ENCODE measurements at regions not wholly inside any gene's neighbourhood (a gene's known extent, or its start where the extent isn't known, plus 50 kb on each side); places are given as distances from the start of the nearest gene placed in this dataset.

DNA sequence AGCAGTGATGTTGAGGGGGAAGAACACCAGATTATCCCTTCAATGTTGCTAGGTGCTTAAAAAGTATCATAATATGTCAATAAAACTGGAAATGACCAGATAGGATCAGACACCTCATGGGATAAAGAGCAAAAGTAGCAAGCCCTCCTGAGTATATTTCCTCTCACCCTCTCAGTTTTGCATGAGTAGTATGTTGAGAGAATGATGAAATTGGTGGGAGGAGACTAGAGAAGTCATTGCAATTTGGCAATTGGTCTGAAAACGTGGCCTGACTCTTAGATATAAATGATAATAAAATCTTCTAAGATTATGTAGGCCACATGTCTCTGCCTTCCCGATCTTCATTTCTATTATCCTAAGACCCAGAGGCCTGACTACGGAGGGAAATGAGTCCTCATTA, 151.2 kb upstream of the ARRDC3 start:
- intact Hi-C loops (cut with DNase I), result no loop called here
- 80 to 81% methylated on average over 3 of the region's 3 CpGs for WGBS, 2 donors

GRCh38 chr5:91532779-91533178, 149.7 kb upstream of the ARRDC3 start:
- no peaks in the 10 kb centered on the region for H3K36me3 ChIP-seq
- intact Hi-C loops (cut with DNase I), result no loop called here
- no peak for DNase-seq
- no peaks in the 10 kb centered on the region for H3K9me3 ChIP-seq
- no peak overlapping the region for H3K27ac ChIP-seq
- H3K4me1 ChIP-seq, result no peaks in the 10 kb centered on the region
- no peaks in the 10 kb centered on the region for H3K27me3 ChIP-seq
- 89 to 94% methylated on average over 1 of the region's 1 CpG for WGBS, 2 donors
- ATAC-seq, result no peak
- no peak overlapping the region for H3K4me3 ChIP-seq
- TF ChIP-seq CTCF (IDR thresholded peaks at IDR 0.05), result no peak

More for the DNA sequence above, 151.2 kb upstream of the ARRDC3 start:
- ATAC-seq (no peak), DNase-seq (no peak)
- Histone ChIP-seq H3K4me3 (no peak overlapping the region), H3K4me1 (no peaks in the 10 kb centered on the region), H3K9me3 (no peaks in the 10 kb centered on the region), H3K27me3 (no peaks in the 10 kb centered on the region), H3K36me3 (no peaks in the 10 kb centered on the region), H3K27ac (no peak overlapping the region)
- TF ChIP-seq CTCF (IDR thresholded peaks at IDR 0.05), result no peak

GRCh38 chr5:91532281-91532680, 149.2 kb upstream of the ARRDC3 start:
- no peak for DNase-seq
- Histone ChIP-seq H3K4me3 (no peak overlapping the region), H3K9me3 (no peaks in the 10 kb centered on the region), H3K4me1 (no peaks in the 10 kb centered on the region), H3K36me3 (no peaks in the 10 kb centered on the region), H3K27ac (no peak overlapping the region), H3K27me3 (no peaks in the 10 kb centered on the region)
- ATAC-seq, result no peak
- 64 to 76% methylated on average over 1 of the region's 1 CpG for WGBS, 2 donors
- TF ChIP-seq CTCF (IDR thresholded peaks at IDR 0.05), result no peak
- intact Hi-C loops (cut with DNase I), result no loop called here

- H3K4me1 ChIP-seq, result no peaks in the 10 kb centered on the region
- H3K27ac ChIP-seq, result no peak overlapping the region
- no peaks in the 10 kb centered on the region for H3K9me3 ChIP-seq
- ATAC-seq (no peak), DNase-seq (no peak)
- no peaks in the 10 kb centered on the region for H3K27me3 ChIP-seq
- no peak for TF ChIP-seq CTCF (IDR thresholded peaks at IDR 0.05)
- 67 to 78% methylated on average over 2 of the region's 2 CpGs for WGBS, 2 donors
- H3K36me3 ChIP-seq, result no peaks in the 10 kb centered on the region
- intact Hi-C loops (cut with DNase I), result no loop called here
- H3K4me3 ChIP-seq, result no peak overlapping the region
Observed at GRCh38 chr5:91528831-91529230, 145.7 kb upstream of the ARRDC3 start.

DNA sequence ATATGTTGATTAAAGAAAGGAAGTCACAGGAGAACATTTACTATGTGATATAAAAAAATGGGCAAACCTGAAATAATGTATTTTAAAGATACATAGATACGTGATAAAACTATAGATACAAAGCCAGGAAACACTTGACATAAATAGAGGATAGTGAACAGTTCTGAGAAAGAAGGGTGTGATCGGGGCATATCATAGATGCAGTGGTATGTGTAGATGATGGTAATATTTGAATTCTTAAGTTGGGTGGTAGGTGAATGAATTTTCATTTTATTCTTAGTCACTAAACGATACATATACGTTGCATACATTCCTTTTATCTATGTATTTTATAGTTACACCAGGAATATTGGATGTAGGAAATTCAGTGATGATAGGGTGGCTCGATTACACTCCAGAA, 138.7 kb upstream of the ARRDC3 start:
- Histone ChIP-seq H3K27ac (no peak overlapping the region), H3K4me3 (no peak overlapping the region), H3K36me3 (no peaks in the 10 kb centered on the region), H3K27me3 (no peaks in the 10 kb centered on the region), H3K4me1 (no peaks in the 10 kb centered on the region), H3K9me3 (no peaks in the 10 kb centered on the region)
- intact Hi-C loops (cut with DNase I), result no loop called here
- WGBS, 2 donors, result 82 to 94% methylated on average over 5 of the region's 5 CpGs
- DNase-seq (no peak), ATAC-seq (no peak)
- TF ChIP-seq CTCF (IDR thresholded peaks at IDR 0.05), result no peak

All from heart right ventricle (tissue), 16 donors.